GM23248 (cell line): ENCODE measurements at regions not wholly inside any gene's neighbourhood (a gene's known extent, or its start where the extent isn't known, plus 50 kb on each side); places are given as distances from the start of the nearest gene placed in this dataset.

Source experiments
- DNase-seq: peaks from one replicate; pipeline ENCODE4 v3.0.0-alpha.2; 2015
- H2AFZ ChIP-seq: fragments of 200-600 bp; sonication (generic); 2 replicates; pipeline ENCODE4 v1.6.1; 2016; ENCODE audit warnings: antibody characterized with exemption
- H3F3A ChIP-seq: fragments of 200-600 bp; sonication (generic); 2 replicates; pipeline ENCODE4 v1.6.1; 2016; ENCODE audit warnings: mild to moderate bottlenecking, antibody characterized with exemption, mixed run types; ENCODE audit not compliant: insufficient read depth
- H3K27ac ChIP-seq: fragments of 200-600 bp; sonication (generic); 2 replicates; pipeline ENCODE4 v1.5.1; 2016; ENCODE audit warnings: mild to moderate bottlenecking
- H3K27me3 ChIP-seq: fragments of 200-600 bp; sonication (generic); replicated peaks from 2 replicates; pipeline ENCODE4 v1.6.1; 2016; ENCODE audit warnings: mild to moderate bottlenecking; ENCODE audit not compliant: insufficient read depth
- H3K36me3 ChIP-seq: fragments of 200-600 bp; sonication (generic); 2 replicates; pipeline ENCODE4 v1.6.1; 2016; ENCODE audit warnings: low read depth, mild to moderate bottlenecking
- H3K4me1 ChIP-seq: fragments of 200-600 bp; sonication (generic); 2 replicates; pipeline ENCODE4 v1.6.1; 2016; ENCODE audit warnings: mild to moderate bottlenecking; ENCODE audit not compliant: insufficient read depth
- H3K4me2 ChIP-seq: fragments of 200-600 bp; sonication (generic); one replicate; pipeline ENCODE4 v1.6.1; 2016; ENCODE audit warnings: mild to moderate bottlenecking; ENCODE audit not compliant: unreplicated experiment
- H3K4me3 ChIP-seq: fragments of 200-600 bp; sonication (generic); 2 replicates; pipeline ENCODE4 v1.5.1; 2016; ENCODE audit warnings: mild to moderate bottlenecking
- H3K79me2 ChIP-seq: fragments of 200-600 bp; sonication (generic); 2 replicates; pipeline ENCODE4 v1.6.1; 2016; ENCODE audit warnings: mild to moderate bottlenecking; ENCODE audit not compliant: insufficient read depth
- H3K9ac ChIP-seq: fragments of 200-600 bp; sonication (generic); 2 replicates; pipeline ENCODE4 v1.6.1; 2016; ENCODE audit warnings: mild to moderate bottlenecking
- H3K9me2 ChIP-seq: fragments of 200-600 bp; sonication (generic); 2 replicates; pipeline ENCODE4 v1.6.1; 2016; ENCODE audit warnings: mixed run types, mild to moderate bottlenecking, moderate library complexity; ENCODE audit not compliant: insufficient read depth
- H3K9me3 ChIP-seq: fragments of 200-600 bp; sonication (generic); one replicate; pipeline ENCODE4 v1.6.1; 2017; ENCODE audit warnings: low read depth
- H4K20me1 ChIP-seq: fragments of 200-600 bp; sonication (generic); 2 replicates; pipeline ENCODE4 v1.6.0; 2016; ENCODE audit not compliant: insufficient read depth
- EZH2 ChIP-seq: fragments of 200-600 bp; sonication (generic); IDR thresholded peaks from 2 replicates; pipeline ENCODE4 v1.6.1; 2018; ENCODE audit warnings: antibody characterized with exemption, mild to moderate bottlenecking; ENCODE audit not compliant: insufficient read depth, poor library complexity, severe bottlenecking
- EZH2phosphoT487 ChIP-seq: fragments of 200-600 bp; sonication (generic); IDR thresholded peaks from 2 replicates; pipeline ENCODE4 v1.6.1; 2018; ENCODE audit warnings: antibody characterized with exemption, moderate library complexity, mild to moderate bottlenecking, low read depth; ENCODE audit not compliant: insufficient read depth
- WGBS, 2 experiments: methylation state at CpG; one replicate each; pipeline ENCODE4 v1.1.6; 2015 to 2017; ENCODE audit warnings: low lambda C conversion rate in 2 of 2, low coverage in 1 of 2; ENCODE audit errors: missing lambda C conversion rate in 2 of 2; 5-methylcytosine and 5-hydroxymethylcytosine counted together
- in situ Hi-C: fragments of 300-500 bp; cut with MboI; formaldehyde crosslinking; loops from 2 replicates; pipeline ENCODE4 v1.15.0; 2020

- H3K4me3 ChIP-seq: no peak overlapping the region
- no peaks in the 10 kb centered on the region for H3K9me3 ChIP-seq
- H2AFZ ChIP-seq: no peak overlapping the region
- H3K9ac ChIP-seq: no peak overlapping the region
- WGBS, 2 experiments: 18 to 27% methylated on average over 4 of the region's 4 CpGs
- H3K9me2 ChIP-seq: no peaks in the 10 kb centered on the region
- no peak for TF ChIP-seq EZH2
- TF ChIP-seq EZH2phosphoT487: no peak
- no peaks in the 10 kb centered on the region for H3K36me3 ChIP-seq
- H3K4me2 ChIP-seq: no peak overlapping the region
- no peak for DNase-seq
- no peaks in the 10 kb centered on the region for H3K79me2 ChIP-seq
- in situ Hi-C loops: loop anchor here (5.0 to 10.0 kb wide), 2 partner anchors 52 to 56 kb away; no protein-coding TSS in a partner anchor
- no peaks in the 10 kb centered on the region for H3F3A ChIP-seq
- H3K4me1 ChIP-seq: no peaks in the 10 kb centered on the region
- no peaks in the 10 kb centered on the region for H4K20me1 ChIP-seq
- H3K27ac ChIP-seq: no peak overlapping the region
- no peaks in the 10 kb centered on the region for H3K27me3 ChIP-seq
Observed at GRCh38 chr17:33769066-33769465, 476.0 kb upstream of the ASIC2 start.

GRCh38 chr17:33776304-33776703 is 478.8 kb upstream of the CCL2 start:
- no peak for DNase-seq
- no peaks in the 10 kb centered on the region for H3K36me3 ChIP-seq
- H3K9ac ChIP-seq: no peak overlapping the region
- no peak overlapping the region for H2AFZ ChIP-seq
- no peaks in the 10 kb centered on the region for H3K4me1 ChIP-seq
- in situ Hi-C loops: no loop called here
- no peaks in the 10 kb centered on the region for H4K20me1 ChIP-seq
- no peak overlapping the region for H3K4me2 ChIP-seq
- no peak overlapping the region for H3K4me3 ChIP-seq
- no peak for TF ChIP-seq EZH2phosphoT487
- TF ChIP-seq EZH2: no peak
- H3K9me2 ChIP-seq: no peaks in the 10 kb centered on the region
- H3K27ac ChIP-seq: no peak overlapping the region
- H3K79me2 ChIP-seq: no peaks in the 10 kb centered on the region
- WGBS, 2 experiments: 23 to 30% methylated on average over 4 of the region's 4 CpGs
- H3F3A ChIP-seq: no peaks in the 10 kb centered on the region
- H3K9me3 ChIP-seq: no peaks in the 10 kb centered on the region
- H3K27me3 ChIP-seq: no peaks in the 10 kb centered on the region

- Histone ChIP-seq H3K36me3 (no peaks in the 10 kb centered on the region), H3K4me2 (no peak overlapping the region), H3K9me3 (no peaks in the 10 kb centered on the region), H3K79me2 (no peaks in the 10 kb centered on the region), H3K4me1 (no peaks in the 10 kb centered on the region), H3K9ac (no peak overlapping the region), H3K9me2 (no peaks in the 10 kb centered on the region), H3K27ac (no peak overlapping the region), H4K20me1 (no peaks in the 10 kb centered on the region), H2AFZ (no peak overlapping the region), H3F3A (no peaks in the 10 kb centered on the region), H3K4me3 (no peak overlapping the region), H3K27me3 (0 out of 2 replicates have a peak, but pooled peaks cover 5% of the 10 kb centered on the region)
- DNase-seq: no peak
- no peak for TF ChIP-seq EZH2
- TF ChIP-seq EZH2phosphoT487: no peak
- 52 to 56% methylated on average over 9 of the region's 9 CpGs for WGBS, 2 experiments
- in situ Hi-C loops: no loop called here
Observed at GRCh38 chr17:33776903-33777302, 478.2 kb upstream of the CCL2 start.

DNA sequence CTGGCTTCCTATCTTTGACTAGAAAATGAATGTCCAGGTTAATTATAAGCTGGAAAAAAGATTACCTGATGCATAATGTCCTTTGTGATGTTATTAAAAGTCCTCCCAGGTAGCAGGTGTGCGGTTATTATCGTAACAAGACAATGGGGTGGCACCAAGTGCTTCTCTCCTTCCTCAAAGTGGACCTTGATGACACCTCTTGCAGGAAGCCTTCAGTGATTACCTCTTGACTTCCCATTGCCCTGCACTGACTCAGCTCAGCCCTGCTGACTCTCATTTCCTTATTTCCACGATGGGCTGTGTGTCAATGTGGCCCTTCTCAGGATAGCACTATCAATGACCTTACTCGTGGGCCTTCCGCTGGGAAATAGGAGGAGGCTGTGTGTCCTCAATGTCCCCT is 477.4 kb upstream of the CCL2 start:
- in situ Hi-C loops: no loop called here

More for the DNA sequence above, 477.4 kb upstream of the CCL2 start:
- Histone ChIP-seq H3K4me3 (no peak overlapping the region), H3K4me2 (no peak overlapping the region), H3K36me3 (no peaks in the 10 kb centered on the region), H4K20me1 (no peaks in the 10 kb centered on the region), H3K4me1 (no peaks in the 10 kb centered on the region), H3K79me2 (no peaks in the 10 kb centered on the region), H3K9me3 (no peaks in the 10 kb centered on the region), H3K27me3 (0 out of 2 replicates have a peak, but pooled peaks cover 7% of the 10 kb centered on the region), H3K9ac (no peak overlapping the region), H2AFZ (no peak overlapping the region), H3K27ac (no peak overlapping the region), H3K9me2 (no peaks in the 10 kb centered on the region), H3F3A (no peaks in the 10 kb centered on the region)
- 34 to 39% methylated on average over 5 of the region's 5 CpGs for WGBS, 2 experiments
- TF ChIP-seq EZH2phosphoT487 (no peak), EZH2 (no peak)
- DNase-seq: no peak
